OCI-LY7 (cell line): ENCODE measurements at regions not wholly inside any gene's neighbourhood (a gene's known extent, or its start where the extent isn't known, plus 50 kb on each side); places are given as distances from the start of the nearest gene placed in this dataset.

Source experiments
- EZH2phosphoT487 ChIP-seq: fragments of 200-600 bp; sonication (generic); IDR thresholded peaks from 2 replicates; pipeline ENCODE4 v1.6.1; 2018; ENCODE audit warnings: low read depth, borderline replicate concordance, mild to moderate bottlenecking, mixed run types, antibody characterized with exemption, low read length, moderate library complexity, mixed read lengths
- TF ChIP-seq, protein P1 (sequence below): fragments of 200-600 bp; sonication (generic); conservative IDR thresholded peaks from 2 replicates; pipeline ENCODE4 v1.5.1; 2014; ENCODE audit warnings: mild to moderate bottlenecking, antibody characterized with exemption, low read length, moderate library complexity, mixed read lengths

DNA sequence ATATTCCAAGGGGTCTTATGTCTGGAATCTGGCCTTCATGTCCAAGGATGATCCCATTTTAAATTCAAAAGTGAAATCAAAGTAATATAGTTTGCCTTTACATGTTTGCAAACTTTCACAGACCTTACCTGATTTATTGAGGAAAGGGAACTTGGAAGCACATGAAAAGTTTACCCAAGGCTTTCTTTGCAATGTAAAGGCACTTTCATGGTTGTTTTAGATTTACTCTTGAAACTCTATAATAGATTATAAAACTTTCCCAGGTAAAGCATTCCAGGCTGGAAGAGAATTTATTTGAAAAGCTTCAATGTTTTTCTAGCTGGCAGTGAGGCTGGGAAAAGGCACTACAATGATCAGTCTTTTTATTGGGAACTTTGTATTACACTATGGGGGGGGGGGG, 842.8 kb upstream of the DIAPH2 start:
- TF ChIP-seq, protein P1, sequence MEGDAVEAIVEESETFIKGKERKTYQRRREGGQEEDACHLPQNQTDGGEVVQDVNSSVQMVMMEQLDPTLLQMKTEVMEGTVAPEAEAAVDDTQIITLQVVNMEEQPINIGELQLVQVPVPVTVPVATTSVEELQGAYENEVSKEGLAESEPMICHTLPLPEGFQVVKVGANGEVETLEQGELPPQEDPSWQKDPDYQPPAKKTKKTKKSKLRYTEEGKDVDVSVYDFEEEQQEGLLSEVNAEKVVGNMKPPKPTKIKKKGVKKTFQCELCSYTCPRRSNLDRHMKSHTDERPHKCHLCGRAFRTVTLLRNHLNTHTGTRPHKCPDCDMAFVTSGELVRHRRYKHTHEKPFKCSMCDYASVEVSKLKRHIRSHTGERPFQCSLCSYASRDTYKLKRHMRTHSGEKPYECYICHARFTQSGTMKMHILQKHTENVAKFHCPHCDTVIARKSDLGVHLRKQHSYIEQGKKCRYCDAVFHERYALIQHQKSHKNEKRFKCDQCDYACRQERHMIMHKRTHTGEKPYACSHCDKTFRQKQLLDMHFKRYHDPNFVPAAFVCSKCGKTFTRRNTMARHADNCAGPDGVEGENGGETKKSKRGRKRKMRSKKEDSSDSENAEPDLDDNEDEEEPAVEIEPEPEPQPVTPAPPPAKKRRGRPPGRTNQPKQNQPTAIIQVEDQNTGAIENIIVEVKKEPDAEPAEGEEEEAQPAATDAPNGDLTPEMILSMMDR, result no peak
- TF ChIP-seq EZH2phosphoT487, result no peak
